Left ventricle myocardium inferior (tissue), 1 donor: ENCODE measurements at regions not wholly inside any gene's neighbourhood (a gene's known extent, or its start where the extent isn't known, plus 50 kb on each side); places are given as distances from the start of the nearest gene placed in this dataset.

ENCODE experiments used
- DNase-seq: peaks from one replicate; pipeline ENCODE4 v3.0.0-alpha.2; 2020
- H3K27ac ChIP-seq: fragments of 200-600 bp; replicated peaks from 2 replicates; pipeline ENCODE4 v1.8.0; 2021
- H3K27me3 ChIP-seq: fragments of 200-600 bp; 2 replicates; pipeline ENCODE4 v1.8.0; 2021; ENCODE audit warnings: low read depth
- H3K36me3 ChIP-seq: fragments of 200-600 bp; 2 replicates; pipeline ENCODE4 v1.8.0; 2021
- H3K4me1 ChIP-seq: fragments of 200-600 bp; 2 replicates; pipeline ENCODE4 v1.8.0; 2021
- H3K4me3 ChIP-seq: fragments of 200-600 bp; 2 replicates; pipeline ENCODE4 v1.8.0; 2021; ENCODE audit warnings: mild to moderate bottlenecking, moderate library complexity
- H3K9me3 ChIP-seq: fragments of 200-600 bp; replicated peaks from 2 replicates; pipeline ENCODE4 v1.8.0; 2021
- intact Hi-C: fragments of 100-400 bp; cut with micrococcal nuclease; formaldehyde crosslinking; loops from one replicate; pipeline ENCODE4 v1.11.0; 2022
- TF ChIP-seq, protein P1 (sequence below): fragments of 200-600 bp; IDR thresholded peaks from 2 replicates; pipeline ENCODE4 v1.8.0; 2021; ENCODE audit warnings: antibody characterized with exemption, mild to moderate bottlenecking, borderline replicate concordance
- donor health status: DM: no; HTN: yes; CAD: no; lungs with severe emphysema.

DNA sequence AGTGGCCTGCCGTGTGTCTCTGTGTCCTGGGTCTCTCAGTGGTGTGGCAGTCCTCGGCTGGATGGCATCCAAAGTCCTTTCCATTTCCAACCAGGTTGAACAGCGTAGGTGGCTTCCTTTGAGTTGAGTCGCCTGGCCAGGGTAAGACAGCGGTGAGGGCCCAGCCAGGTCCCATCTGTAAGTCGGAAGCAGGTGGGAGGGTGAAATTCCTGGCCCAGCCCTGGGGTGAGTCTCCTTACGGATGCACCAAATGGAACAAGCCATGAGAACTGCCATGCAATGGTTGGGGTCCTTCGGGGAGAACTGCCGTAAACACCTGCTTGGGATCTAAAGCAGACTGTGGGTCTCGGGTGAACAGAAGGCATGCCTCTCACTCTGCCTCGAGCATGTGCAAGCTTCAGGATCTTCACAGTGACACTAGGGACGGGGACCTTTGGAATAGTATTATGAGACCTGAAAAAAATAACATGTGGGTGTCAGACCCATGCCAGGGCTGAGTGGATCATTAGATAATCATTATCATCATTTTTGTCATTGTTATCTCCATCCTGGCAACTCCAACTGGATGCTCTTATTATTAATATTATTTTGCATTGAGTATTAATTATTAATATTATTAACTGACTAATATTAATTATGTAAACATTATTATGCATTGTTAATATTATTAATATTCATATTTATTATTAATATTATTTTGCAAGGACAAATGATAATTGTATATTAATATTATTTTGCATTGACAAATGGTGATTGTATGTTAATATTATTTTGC, 57.7 kb upstream of the LINC01488 start:
- DNase-seq, result no peak
- Histone ChIP-seq H3K36me3 (no peaks in the 10 kb centered on the region), H3K27ac (no peak overlapping the region), H3K4me1 (peaks cover 20% of the 10 kb centered on the region), H3K4me3 (no peak overlapping the region), H3K27me3 (no peaks in the 10 kb centered on the region), H3K9me3 (peaks cover 15% of the 10 kb centered on the region)
- TF ChIP-seq, protein P1, sequence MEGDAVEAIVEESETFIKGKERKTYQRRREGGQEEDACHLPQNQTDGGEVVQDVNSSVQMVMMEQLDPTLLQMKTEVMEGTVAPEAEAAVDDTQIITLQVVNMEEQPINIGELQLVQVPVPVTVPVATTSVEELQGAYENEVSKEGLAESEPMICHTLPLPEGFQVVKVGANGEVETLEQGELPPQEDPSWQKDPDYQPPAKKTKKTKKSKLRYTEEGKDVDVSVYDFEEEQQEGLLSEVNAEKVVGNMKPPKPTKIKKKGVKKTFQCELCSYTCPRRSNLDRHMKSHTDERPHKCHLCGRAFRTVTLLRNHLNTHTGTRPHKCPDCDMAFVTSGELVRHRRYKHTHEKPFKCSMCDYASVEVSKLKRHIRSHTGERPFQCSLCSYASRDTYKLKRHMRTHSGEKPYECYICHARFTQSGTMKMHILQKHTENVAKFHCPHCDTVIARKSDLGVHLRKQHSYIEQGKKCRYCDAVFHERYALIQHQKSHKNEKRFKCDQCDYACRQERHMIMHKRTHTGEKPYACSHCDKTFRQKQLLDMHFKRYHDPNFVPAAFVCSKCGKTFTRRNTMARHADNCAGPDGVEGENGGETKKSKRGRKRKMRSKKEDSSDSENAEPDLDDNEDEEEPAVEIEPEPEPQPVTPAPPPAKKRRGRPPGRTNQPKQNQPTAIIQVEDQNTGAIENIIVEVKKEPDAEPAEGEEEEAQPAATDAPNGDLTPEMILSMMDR, result no peak
- intact Hi-C loops, result no loop called here

DNA sequence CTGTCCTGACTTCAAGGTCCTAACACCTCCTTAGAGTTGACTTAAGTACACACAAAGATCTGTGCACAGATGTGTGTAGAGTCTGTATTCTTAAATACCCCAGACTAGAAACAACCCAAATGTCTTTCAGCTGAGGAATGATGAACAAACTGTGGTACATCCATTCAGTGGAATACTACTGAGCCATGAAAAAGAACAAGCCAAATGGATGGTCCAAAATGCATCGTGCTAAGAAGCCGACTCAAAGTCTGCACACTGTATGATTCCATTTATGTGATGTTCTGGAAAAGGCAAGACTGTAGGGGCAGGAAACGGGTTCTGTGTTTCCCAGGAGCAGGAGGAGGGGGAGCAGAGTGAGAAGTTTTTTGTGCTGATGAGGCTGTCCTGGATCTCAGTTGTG, 56.7 kb upstream of the LINC01488 start:
- Histone ChIP-seq H3K4me1 (peaks cover 13% of the 10 kb centered on the region), H3K27ac (no peak overlapping the region), H3K27me3 (no peaks in the 10 kb centered on the region), H3K4me3 (no peak overlapping the region), H3K9me3 (peaks cover 15% of the 10 kb centered on the region), H3K36me3 (no peaks in the 10 kb centered on the region)
- DNase-seq, result no peak
- TF ChIP-seq, protein P1, result no peak
- intact Hi-C loops, result no loop called here

DNA sequence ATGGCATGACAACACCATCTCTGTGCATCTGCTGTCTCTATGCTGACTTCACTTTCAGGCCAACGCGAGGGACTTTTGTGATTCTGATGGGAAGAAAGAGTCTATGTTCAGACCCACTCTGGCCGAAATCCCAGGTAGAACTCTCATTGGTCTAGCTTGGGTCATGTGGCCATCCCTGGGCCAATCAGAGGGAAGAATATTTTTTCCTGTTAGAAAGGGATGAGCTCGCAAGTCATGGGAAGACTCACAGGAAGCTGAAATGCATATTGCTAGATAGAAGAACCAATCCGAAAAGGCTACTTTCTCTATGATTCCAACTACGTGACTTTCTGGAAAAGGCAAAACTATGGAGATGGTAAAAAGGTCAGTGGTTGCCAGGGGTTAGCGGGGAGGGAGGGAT, 56.0 kb upstream of the LINC01488 start:
- intact Hi-C loops, result no loop called here
- H3K36me3 ChIP-seq, result no peaks in the 10 kb centered on the region
- H3K9me3 ChIP-seq, result peaks cover 15% of the 10 kb centered on the region
- no peak for DNase-seq
- TF ChIP-seq, protein P1, result no peak
- peaks cover 6% of the 10 kb centered on the region for H3K4me1 ChIP-seq
- H3K4me3 ChIP-seq, result no peak overlapping the region
- no peak overlapping the region for H3K27ac ChIP-seq
- H3K27me3 ChIP-seq, result no peaks in the 10 kb centered on the region

DNA sequence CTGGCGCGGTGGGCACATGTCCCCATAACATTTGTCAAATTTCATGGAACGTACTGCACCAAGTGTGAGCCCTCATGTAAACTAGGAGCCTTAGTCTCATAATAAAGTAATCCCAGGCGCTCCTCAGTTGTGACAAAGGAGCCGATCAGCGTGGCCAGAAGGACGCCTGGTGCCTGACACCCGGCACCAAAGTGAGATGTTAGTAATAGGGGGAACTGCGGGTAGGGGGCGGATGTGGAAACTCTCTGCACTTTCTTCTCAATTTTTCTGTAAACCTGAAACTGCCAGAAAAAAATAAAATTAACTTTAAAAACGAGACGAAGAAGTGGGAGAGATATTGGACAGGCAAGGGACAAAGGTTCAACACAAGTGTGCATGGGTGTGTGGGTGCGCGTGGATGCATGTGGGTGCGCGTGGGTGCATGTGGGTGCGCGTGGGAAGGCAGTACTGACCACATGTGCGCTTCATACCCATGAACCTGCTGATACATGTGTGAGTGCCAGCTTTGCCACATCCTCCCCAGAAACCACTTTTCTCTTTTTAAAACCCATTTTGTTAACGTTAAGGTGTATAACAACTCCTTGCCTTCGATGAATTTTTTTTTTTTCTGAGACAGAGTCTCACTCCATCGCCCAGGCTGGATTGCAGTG, 55.4 kb upstream of the LINC01488 start:
- Histone ChIP-seq H3K4me3 (no peak overlapping the region), H3K9me3 (peaks cover 15% of the 10 kb centered on the region), H3K27me3 (no peaks in the 10 kb centered on the region), H3K36me3 (no peaks in the 10 kb centered on the region), H3K27ac (no peak overlapping the region), H3K4me1 (peaks cover under 1% of the 10 kb centered on the region)
- TF ChIP-seq, protein P1, result no peak
- intact Hi-C loops, result no loop called here
- no peak for DNase-seq

DNA sequence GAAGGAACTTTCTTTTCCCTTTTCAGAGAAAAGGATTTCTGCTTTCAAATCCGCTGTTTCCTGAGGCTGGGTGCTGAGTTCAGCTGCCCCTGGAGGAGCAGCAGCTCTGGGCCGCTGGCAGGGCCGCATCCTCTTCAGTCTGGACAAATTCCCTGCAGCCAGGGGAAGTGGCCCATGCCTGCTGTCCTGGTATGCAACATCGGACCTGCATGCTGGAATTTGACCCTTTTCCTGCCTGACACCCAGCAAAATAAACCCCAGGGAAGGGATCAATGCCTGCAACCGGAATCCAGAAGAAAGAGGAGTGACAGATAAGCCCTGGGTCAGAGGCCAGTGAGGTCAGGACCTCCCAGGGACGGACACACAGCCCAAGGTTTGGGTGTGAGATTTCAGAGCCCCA, 54.1 kb upstream of the LINC01488 start:
- intact Hi-C loops, result no loop called here
- TF ChIP-seq, protein P1, result no peak
- no peaks in the 10 kb centered on the region for H3K36me3 ChIP-seq
- no peak for DNase-seq
- H3K4me3 ChIP-seq, result no peak overlapping the region
- H3K4me1 ChIP-seq, result no peaks in the 10 kb centered on the region
- no peak overlapping the region for H3K27ac ChIP-seq
- H3K9me3 ChIP-seq, result peaks cover 15% of the 10 kb centered on the region
- no peaks in the 10 kb centered on the region for H3K27me3 ChIP-seq
